NB4 (cell line): ENCODE measurements at regions not wholly inside any gene's neighbourhood (a gene's known extent, or its start where the extent isn't known, plus 50 kb on each side); places are given as distances from the start of the nearest gene placed in this dataset.
"Not testable (repeated sequence)": the region's sequence is repeated elsewhere in the genome, so short reads cannot be mapped to it uniquely, and the experiment has no call there.

Experiments
- DNase-seq: peaks from one replicate; pipeline ENCODE4 v3.0.0; 2010; ENCODE audit warnings: low read depth
- H3K4me3 ChIP-seq: one replicate; pipeline ENCODE4 v1.5.1; 2011; ENCODE audit warnings: mild to moderate bottlenecking, low read depth, low read length, moderate library complexity
- MYC ChIP-seq: IDR thresholded peaks from 2 replicates; pipeline ENCODE4 v1.6.1; 2011; ENCODE audit warnings: low read depth, low read length
- POLR2A ChIP-seq: IDR thresholded peaks from 2 replicates; pipeline ENCODE4 v1.6.1; 2011; ENCODE audit warnings: mild to moderate bottlenecking; ENCODE audit not compliant: insufficient read length; ENCODE audit errors: extremely low read depth
- TF ChIP-seq, protein P1 (sequence below): IDR thresholded peaks from 2 replicates; pipeline ENCODE4 v1.6.1; 2011; ENCODE audit warnings: low read depth, low read length
- TF ChIP-seq, protein P2 (sequence below): IDR thresholded peaks from one replicate; pipeline ENCODE4 v1.5.1; 2012; ENCODE audit warnings: low read depth, low read length

DNA sequence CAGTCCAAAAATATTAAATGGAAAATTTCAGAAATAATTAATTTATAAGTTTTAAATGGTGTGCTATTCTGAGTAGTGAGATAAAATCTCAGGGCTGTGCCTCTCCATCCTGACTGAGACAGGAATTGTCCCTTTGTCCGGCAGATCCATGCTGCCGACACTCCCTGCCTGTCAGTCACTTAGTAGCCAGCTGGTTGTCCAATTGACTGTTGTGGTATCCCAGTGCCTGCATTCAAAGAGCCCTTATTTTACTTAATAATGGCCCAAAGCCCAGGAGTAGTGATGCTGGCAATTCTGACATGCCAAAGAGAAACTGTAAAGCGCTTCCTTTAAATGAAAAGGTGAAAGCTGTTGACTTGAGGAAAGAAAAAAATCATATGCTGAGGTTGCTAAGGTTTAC, 157.5 kb downstream of the ENC1 start:
- TF ChIP-seq, protein P1, sequence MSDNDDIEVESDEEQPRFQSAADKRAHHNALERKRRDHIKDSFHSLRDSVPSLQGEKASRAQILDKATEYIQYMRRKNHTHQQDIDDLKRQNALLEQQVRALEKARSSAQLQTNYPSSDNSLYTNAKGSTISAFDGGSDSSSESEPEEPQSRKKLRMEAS, result no peak
- TF ChIP-seq, protein P2, sequence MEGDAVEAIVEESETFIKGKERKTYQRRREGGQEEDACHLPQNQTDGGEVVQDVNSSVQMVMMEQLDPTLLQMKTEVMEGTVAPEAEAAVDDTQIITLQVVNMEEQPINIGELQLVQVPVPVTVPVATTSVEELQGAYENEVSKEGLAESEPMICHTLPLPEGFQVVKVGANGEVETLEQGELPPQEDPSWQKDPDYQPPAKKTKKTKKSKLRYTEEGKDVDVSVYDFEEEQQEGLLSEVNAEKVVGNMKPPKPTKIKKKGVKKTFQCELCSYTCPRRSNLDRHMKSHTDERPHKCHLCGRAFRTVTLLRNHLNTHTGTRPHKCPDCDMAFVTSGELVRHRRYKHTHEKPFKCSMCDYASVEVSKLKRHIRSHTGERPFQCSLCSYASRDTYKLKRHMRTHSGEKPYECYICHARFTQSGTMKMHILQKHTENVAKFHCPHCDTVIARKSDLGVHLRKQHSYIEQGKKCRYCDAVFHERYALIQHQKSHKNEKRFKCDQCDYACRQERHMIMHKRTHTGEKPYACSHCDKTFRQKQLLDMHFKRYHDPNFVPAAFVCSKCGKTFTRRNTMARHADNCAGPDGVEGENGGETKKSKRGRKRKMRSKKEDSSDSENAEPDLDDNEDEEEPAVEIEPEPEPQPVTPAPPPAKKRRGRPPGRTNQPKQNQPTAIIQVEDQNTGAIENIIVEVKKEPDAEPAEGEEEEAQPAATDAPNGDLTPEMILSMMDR, result no peak
- TF ChIP-seq POLR2A (no peak), MYC (no peak)
- DNase-seq, result no peak
- no peak overlapping the region for H3K4me3 ChIP-seq

DNA sequence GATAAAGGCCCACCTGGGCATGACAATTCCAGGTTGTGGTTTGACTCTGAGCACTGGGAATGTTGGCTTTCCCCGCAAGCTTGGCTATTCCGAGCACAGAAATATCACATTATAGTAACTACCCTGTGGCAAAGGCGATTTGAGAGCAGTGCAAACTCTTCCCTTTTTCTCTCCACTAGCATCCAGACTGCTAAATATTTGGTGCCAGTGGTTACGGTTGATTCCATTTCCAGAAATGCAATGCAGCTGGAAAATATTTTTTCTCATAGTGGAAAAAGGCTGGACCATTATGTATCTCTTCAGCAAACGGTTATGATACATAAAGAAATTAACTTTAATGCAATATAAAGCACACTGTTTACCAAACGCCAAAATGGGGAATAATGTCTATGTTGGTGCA, 158.0 kb downstream of the ENC1 start:
- no peak overlapping the region for H3K4me3 ChIP-seq
- no peak for DNase-seq
- TF ChIP-seq, protein P2, result no peak
- no peak for TF ChIP-seq MYC
- TF ChIP-seq POLR2A, result no peak
- TF ChIP-seq, protein P1, result no peak

DNA sequence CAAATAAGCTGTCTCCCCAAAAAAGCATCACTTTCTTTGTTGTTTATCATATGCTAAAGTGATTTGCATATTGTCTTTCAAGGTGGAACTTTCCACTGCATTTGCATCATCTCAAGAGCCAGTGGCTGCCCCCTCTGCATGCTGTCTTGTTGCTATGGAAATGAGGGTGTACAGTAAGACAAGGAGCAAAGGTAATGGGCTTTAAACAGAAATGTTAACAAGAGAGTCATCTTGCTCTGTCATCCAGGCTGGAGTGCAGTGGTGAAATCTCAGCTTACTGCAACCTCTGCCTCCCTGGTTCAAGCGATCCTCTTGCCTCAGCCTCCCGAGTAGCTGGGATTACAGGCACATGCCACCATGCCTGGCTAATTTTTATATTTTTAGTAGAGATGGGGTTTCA, 159.2 kb downstream of the ENC1 start:
- not testable (repeated sequence) for DNase-seq, H3K4me3 ChIP-seq

DNA sequence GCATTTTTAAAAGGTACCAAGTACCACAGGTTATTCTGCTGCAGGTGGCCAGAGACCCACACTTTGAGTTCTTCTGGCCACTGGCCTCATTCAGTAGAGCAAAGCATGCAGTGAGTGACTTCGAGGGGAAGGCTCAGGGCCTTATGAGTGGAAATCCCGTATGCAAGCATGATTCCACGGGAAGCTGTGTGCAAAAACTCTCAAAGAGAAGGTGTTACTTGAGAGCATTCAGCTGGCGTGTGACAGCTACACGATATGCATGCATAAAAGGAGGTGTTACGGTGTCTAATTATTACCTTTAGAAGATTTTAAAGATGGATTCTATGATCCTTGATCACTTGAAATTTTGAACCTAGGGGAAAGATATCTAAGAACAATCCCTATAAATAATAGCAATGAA, 160.3 kb downstream of the ENC1 start:
- TF ChIP-seq, protein P2, result no peak
- TF ChIP-seq, protein P1, result no peak
- TF ChIP-seq MYC (no peak), POLR2A (no peak)
- no peak for DNase-seq
- no peak overlapping the region for H3K4me3 ChIP-seq

DNA sequence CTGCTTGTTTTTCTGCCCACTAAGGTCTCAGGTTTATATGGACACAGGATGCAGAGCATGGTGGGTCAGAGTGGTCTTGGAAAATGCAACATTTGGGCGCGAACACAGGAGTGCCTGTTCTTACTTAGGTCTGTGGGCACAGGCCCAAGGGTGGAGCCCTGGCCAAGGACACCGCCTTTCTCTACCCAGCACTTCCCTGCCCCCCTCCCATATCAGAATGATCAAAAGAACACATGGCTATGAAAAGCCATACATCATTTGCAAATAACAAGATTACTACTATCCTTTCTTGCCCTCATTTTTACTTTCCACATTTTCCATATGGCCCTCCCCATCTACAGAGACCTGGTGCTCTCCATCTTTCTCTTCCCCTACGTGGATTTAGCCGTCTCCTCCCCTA, 162.2 kb downstream of the ENC1 start:
- TF ChIP-seq MYC, result no peak
- TF ChIP-seq, protein P2, result no peak
- TF ChIP-seq POLR2A, result no peak
- TF ChIP-seq, protein P1, result no peak
- DNase-seq, result no peak
- H3K4me3 ChIP-seq, result no peak overlapping the region

DNA sequence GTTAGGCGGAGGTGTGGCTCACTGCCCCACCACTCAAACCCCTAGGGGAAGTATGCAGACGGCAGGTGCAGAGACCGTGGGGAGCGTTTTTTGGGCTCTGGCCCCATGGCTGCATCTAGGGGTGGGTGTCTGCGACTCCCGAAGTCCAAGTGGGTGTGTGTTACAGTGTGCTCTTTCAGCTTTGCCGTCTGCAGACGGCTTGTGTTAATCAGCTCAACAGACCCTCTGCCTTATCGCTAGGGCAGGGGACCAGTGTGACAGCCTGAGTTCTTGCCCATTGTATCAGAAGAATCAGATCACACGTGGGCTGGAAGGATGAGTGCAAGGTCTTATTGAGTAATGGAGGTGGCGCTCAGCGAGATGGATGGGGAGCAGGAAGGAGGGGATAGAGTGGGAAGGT, 162.8 kb downstream of the ENC1 start:
- TF ChIP-seq, protein P2, result no peak
- TF ChIP-seq MYC (no peak), POLR2A (no peak)
- TF ChIP-seq, protein P1, result no peak
- H3K4me3 ChIP-seq, result no peak overlapping the region
- DNase-seq, result no peak
